GM23338 (cell line): ENCODE measurements at regions not wholly inside any gene's neighbourhood (a gene's known extent, or its start where the extent isn't known, plus 50 kb on each side); places are given as distances from the start of the nearest gene placed in this dataset.

Experiments
- ATAC-seq: fragments of 200-7000 bp; cut with Tn5 transposase; 3 replicates; pipeline ENCODE4 v1.9.1; 2020
- DNase-seq: peaks from one replicate; pipeline ENCODE4 v3.0.0-alpha.2; 2015; ENCODE audit warnings: low spot score
- H2AFZ ChIP-seq: fragments of 200-600 bp; sonication (generic); 2 replicates; pipeline ENCODE4 v1.8.0; 2016; ENCODE audit warnings: antibody characterized with exemption, mild to moderate bottlenecking, moderate library complexity
- H3F3A ChIP-seq: fragments of 200-600 bp; sonication (generic); replicated peaks from 2 replicates; pipeline ENCODE4 v1.8.0; 2017; ENCODE audit warnings: antibody characterized with exemption, mixed run types, low read depth
- H3K27ac ChIP-seq: fragments of 200-600 bp; sonication (generic); 2 replicates; pipeline ENCODE4 v1.6.1; 2016; ENCODE audit warnings: low read depth
- H3K27me3 ChIP-seq: fragments of 200-600 bp; sonication (generic); 2 replicates; pipeline ENCODE4 v1.8.0; 2016; ENCODE audit warnings: mild to moderate bottlenecking, mixed run types, moderate library complexity; ENCODE audit not compliant: insufficient read depth
- H3K36me3 ChIP-seq: fragments of 200-600 bp; sonication (generic); 2 replicates; pipeline ENCODE4 v1.8.0; 2016; ENCODE audit warnings: mild to moderate bottlenecking; ENCODE audit not compliant: insufficient read depth
- H3K4me1 ChIP-seq: fragments of 200-600 bp; sonication (generic); 2 replicates; pipeline ENCODE4 v1.8.0; 2016; ENCODE audit warnings: mild to moderate bottlenecking, moderate library complexity; ENCODE audit not compliant: insufficient read depth
- H3K4me2 ChIP-seq: fragments of 200-600 bp; sonication (generic); 2 replicates; pipeline ENCODE4 v1.7.1; 2017; ENCODE audit warnings: mixed run types
- H3K4me3 ChIP-seq: fragments of 200-600 bp; sonication (generic); 2 replicates; pipeline ENCODE4 v1.6.1; 2016; ENCODE audit warnings: mixed run types
- H3K79me2 ChIP-seq: fragments of 200-600 bp; sonication (generic); replicated peaks from 2 replicates; pipeline ENCODE4 v1.8.0; 2017; ENCODE audit warnings: mild to moderate bottlenecking; ENCODE audit not compliant: insufficient read depth
- H3K9me2 ChIP-seq: fragments of 200-600 bp; sonication (generic); 2 replicates; pipeline ENCODE4 v1.8.0; 2017; ENCODE audit not compliant: insufficient read depth
- H4K20me1 ChIP-seq: fragments of 200-600 bp; sonication (generic); replicated peaks from 2 replicates; pipeline ENCODE4 v1.8.0; 2017; ENCODE audit warnings: mild to moderate bottlenecking; ENCODE audit not compliant: insufficient read depth
- H3K27ac Mint-ChIP-seq: 2 replicates; pipeline ENCODE4 v1.8.0; 2020; ENCODE audit warnings: inconsistent platforms, mild to moderate bottlenecking, moderate library complexity, mixed read lengths
- H3K27me3 Mint-ChIP-seq: 3 replicates; pipeline ENCODE4 v1.8.0; 2022; ENCODE audit warnings: low read depth, mild to moderate bottlenecking, moderate library complexity, mixed read lengths, inconsistent platforms; ENCODE audit not compliant: insufficient read depth, poor library complexity
- H3K36me3 Mint-ChIP-seq: 3 replicates; pipeline ENCODE4 v1.8.0; 2021; ENCODE audit warnings: low read depth, mild to moderate bottlenecking, inconsistent platforms, moderate library complexity, mixed read lengths
- H3K4me1 Mint-ChIP-seq: 3 replicates; pipeline ENCODE4 v1.8.0; 2020; ENCODE audit warnings: mild to moderate bottlenecking, inconsistent platforms, mixed read lengths
- H3K4me3 Mint-ChIP-seq: 3 replicates; pipeline ENCODE4 v1.8.0; 2021; ENCODE audit warnings: moderate library complexity, mild to moderate bottlenecking, inconsistent platforms, mixed read lengths
- H3K9me3 Mint-ChIP-seq: 3 replicates; pipeline ENCODE4 v1.8.0; 2020; ENCODE audit warnings: moderate library complexity, mild to moderate bottlenecking, inconsistent platforms, mixed read lengths
- CREB1 ChIP-seq: fragments of 250-450 bp; sonication (Bioruptor Pico); IDR thresholded peaks from 2 replicates; pipeline ENCODE4 v1.5.0; 2020; ENCODE audit warnings: low read depth, mild to moderate bottlenecking, moderate library complexity
- EZH2 ChIP-seq: fragments of 200-600 bp; sonication (generic); IDR thresholded peaks from one replicate; pipeline ENCODE4 v1.8.0; 2017; ENCODE audit warnings: antibody characterized with exemption, mild to moderate bottlenecking, low read depth; ENCODE audit not compliant: unreplicated experiment
- EZH2phosphoT487 ChIP-seq: fragments of 200-600 bp; sonication (generic); IDR thresholded peaks from one replicate; pipeline ENCODE4 v1.8.1; 2018; ENCODE audit warnings: antibody characterized with exemption; ENCODE audit not compliant: unreplicated experiment
- TF ChIP-seq, protein P1 (sequence below): fragments of 250-450 bp; sonication (Bioruptor Pico); IDR thresholded peaks from 2 replicates; pipeline ENCODE4 v1.5.0; 2020; ENCODE audit warnings: mild to moderate bottlenecking, moderate library complexity
- TF ChIP-seq, protein P2 (sequence below), 2 experiments: fragments of 200-600 bp in 1 of 2; sonication (generic) in 1 of 2; conservative IDR thresholded peaks; 2 replicates each; pipeline versions ENCODE4 v1.5.1 to v1.6.1; 2016 to 2017; ENCODE audit warnings: antibody characterized with exemption in 2 of 2, low read depth in 2 of 2, mild to moderate bottlenecking in 2 of 2, moderate library complexity in 1 of 2
- TF ChIP-seq, protein P3 (sequence below): IDR thresholded peaks from 2 replicates; pipeline ENCODE4 v1.6.1; 2016; ENCODE audit warnings: antibody characterized with exemption

DNA sequence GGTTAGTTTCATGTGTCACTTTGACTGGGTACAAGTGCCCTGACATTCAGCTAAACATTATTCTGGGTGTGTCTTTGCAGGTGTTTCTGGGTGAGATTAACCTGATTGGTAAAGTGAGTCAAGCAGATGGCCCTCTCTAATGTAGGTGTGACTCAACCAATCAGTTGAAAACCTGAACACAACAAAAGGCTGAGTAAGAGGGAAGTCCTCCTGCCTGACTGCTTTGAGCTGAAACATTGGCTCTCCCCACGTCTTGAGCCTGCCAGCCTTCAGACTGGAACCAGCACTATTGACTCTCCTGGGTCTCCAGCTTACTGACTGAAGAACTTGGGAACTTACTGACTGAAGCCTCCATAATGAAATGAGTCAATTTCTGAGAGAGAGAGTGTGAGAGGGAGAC lies 70.0 kb upstream of the C21orf91 start (continued):
- TF ChIP-seq, protein P1, sequence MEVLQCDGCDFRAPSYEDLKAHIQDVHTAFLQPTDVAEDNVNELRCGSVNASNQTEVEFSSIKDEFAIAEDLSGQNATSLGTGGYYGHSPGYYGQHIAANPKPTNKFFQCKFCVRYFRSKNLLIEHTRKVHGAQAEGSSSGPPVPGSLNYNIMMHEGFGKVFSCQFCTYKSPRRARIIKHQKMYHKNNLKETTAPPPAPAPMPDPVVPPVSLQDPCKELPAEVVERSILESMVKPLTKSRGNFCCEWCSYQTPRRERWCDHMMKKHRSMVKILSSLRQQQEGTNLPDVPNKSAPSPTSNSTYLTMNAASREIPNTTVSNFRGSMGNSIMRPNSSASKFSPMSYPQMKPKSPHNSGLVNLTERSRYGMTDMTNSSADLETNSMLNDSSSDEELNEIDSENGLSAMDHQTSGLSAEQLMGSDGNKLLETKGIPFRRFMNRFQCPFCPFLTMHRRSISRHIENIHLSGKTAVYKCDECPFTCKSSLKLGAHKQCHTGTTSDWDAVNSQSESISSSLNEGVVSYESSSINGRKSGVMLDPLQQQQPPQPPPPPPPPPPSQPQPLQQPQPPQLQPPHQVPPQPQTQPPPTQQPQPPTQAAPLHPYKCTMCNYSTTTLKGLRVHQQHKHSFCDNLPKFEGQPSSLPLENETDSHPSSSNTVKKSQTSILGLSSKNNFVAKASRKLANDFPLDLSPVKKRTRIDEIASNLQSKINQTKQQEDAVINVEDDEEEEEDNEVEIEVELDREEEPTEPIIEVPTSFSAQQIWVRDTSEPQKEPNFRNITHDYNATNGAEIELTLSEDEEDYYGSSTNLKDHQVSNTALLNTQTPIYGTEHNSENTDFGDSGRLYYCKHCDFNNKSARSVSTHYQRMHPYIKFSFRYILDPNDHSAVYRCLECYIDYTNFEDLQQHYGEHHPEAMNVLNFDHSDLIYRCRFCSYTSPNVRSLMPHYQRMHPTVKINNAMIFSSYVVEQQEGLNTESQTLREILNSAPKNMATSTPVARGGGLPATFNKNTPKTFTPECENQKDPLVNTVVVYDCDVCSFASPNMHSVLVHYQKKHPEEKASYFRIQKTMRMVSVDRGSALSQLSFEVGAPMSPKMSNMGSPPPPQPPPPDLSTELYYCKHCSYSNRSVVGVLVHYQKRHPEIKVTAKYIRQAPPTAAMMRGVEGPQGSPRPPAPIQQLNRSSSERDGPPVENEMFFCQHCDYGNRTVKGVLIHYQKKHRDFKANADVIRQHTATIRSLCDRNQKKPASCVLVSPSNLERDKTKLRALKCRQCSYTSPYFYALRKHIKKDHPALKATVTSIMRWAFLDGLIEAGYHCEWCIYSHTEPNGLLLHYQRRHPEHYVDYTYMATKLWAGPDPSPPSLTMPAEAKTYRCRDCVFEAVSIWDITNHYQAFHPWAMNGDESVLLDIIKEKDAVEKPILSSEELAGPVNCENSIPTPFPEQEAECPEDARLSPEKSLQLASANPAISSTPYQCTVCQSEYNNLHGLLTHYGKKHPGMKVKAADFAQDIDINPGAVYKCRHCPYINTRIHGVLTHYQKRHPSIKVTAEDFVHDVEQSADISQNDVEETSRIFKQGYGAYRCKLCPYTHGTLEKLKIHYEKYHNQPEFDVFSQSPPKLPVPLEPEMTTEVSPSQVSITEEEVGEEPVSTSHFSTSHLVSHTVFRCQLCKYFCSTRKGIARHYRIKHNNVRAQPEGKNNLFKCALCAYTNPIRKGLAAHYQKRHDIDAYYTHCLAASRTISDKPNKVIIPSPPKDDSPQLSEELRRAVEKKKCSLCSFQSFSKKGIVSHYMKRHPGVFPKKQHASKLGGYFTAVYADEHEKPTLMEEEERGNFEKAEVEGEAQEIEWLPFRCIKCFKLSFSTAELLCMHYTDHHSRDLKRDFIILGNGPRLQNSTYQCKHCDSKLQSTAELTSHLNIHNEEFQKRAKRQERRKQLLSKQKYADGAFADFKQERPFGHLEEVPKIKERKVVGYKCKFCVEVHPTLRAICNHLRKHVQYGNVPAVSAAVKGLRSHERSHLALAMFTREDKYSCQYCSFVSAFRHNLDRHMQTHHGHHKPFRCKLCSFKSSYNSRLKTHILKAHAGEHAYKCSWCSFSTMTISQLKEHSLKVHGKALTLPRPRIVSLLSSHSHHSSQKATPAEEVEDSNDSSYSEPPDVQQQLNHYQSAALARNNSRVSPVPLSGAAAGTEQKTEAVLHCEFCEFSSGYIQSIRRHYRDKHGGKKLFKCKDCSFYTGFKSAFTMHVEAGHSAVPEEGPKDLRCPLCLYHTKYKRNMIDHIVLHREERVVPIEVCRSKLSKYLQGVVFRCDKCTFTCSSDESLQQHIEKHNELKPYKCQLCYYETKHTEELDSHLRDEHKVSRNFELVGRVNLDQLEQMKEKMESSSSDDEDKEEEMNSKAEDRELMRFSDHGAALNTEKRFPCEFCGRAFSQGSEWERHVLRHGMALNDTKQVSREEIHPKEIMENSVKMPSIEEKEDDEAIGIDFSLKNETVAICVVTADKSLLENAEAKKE (CRISPR knock-in tag) = no peak
- TF ChIP-seq EZH2 (no peak), EZH2phosphoT487 (no peak), CREB1 (CRISPR knock-in tag) (no peak)

- H2AFZ ChIP-seq = no peak overlapping the region
- peaks cover 2% of the 10 kb centered on the region; the same call in 1 of the 3 replicates for H3K36me3 Mint-ChIP-seq
- H3K4me3 Mint-ChIP-seq = no peak overlapping the region
- no peak overlapping the region for H3K4me2 ChIP-seq
- H3K4me1 ChIP-seq = no peaks in the 10 kb centered on the region
- no peaks in the 10 kb centered on the region for H3K79me2 ChIP-seq
- peaks cover 16% of the 10 kb centered on the region; the same call in 1 of the 2 replicates for H3K9me2 ChIP-seq
- no peak overlapping the region for H3K4me3 ChIP-seq
- no peak for ATAC-seq
- peaks cover 2% of the 10 kb centered on the region; the same call in 1 of the 3 replicates for H3K9me3 Mint-ChIP-seq
- H3K27ac Mint-ChIP-seq = no peak overlapping the region
- no peaks in the 10 kb centered on the region for H3K27me3 ChIP-seq
- H3K36me3 ChIP-seq = no peaks in the 10 kb centered on the region
- H3K27ac ChIP-seq = no peak overlapping the region
- H3K4me1 Mint-ChIP-seq = no peaks in the 10 kb centered on the region
- H3F3A ChIP-seq = no peaks in the 10 kb centered on the region
- H3K27me3 Mint-ChIP-seq = peaks cover 2% of the 10 kb centered on the region
- DNase-seq = no peak
- H4K20me1 ChIP-seq = no peaks in the 10 kb centered on the region
- TF ChIP-seq, protein P2, sequence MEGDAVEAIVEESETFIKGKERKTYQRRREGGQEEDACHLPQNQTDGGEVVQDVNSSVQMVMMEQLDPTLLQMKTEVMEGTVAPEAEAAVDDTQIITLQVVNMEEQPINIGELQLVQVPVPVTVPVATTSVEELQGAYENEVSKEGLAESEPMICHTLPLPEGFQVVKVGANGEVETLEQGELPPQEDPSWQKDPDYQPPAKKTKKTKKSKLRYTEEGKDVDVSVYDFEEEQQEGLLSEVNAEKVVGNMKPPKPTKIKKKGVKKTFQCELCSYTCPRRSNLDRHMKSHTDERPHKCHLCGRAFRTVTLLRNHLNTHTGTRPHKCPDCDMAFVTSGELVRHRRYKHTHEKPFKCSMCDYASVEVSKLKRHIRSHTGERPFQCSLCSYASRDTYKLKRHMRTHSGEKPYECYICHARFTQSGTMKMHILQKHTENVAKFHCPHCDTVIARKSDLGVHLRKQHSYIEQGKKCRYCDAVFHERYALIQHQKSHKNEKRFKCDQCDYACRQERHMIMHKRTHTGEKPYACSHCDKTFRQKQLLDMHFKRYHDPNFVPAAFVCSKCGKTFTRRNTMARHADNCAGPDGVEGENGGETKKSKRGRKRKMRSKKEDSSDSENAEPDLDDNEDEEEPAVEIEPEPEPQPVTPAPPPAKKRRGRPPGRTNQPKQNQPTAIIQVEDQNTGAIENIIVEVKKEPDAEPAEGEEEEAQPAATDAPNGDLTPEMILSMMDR (conservative IDR thresholded peaks at IDR 0.05; ENCODE audit: low read depth in 2 of 2) = no peak
- TF ChIP-seq, protein P1 (CRISPR knock-in tag) = no peak
- TF ChIP-seq CREB1 (CRISPR knock-in tag) = no peak
- TF ChIP-seq, protein P3, sequence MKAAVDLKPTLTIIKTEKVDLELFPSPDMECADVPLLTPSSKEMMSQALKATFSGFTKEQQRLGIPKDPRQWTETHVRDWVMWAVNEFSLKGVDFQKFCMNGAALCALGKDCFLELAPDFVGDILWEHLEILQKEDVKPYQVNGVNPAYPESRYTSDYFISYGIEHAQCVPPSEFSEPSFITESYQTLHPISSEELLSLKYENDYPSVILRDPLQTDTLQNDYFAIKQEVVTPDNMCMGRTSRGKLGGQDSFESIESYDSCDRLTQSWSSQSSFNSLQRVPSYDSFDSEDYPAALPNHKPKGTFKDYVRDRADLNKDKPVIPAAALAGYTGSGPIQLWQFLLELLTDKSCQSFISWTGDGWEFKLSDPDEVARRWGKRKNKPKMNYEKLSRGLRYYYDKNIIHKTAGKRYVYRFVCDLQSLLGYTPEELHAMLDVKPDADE = no peak
Observed at GRCh38 chr21:17869115-17869514, 50.0 kb upstream of the C21orf91 start.
